Natural killer cell (primary cell): ENCODE measurements at regions not wholly inside any gene's neighbourhood (a gene's known extent, or its start where the extent isn't known, plus 50 kb on each side); places are given as distances from the start of the nearest gene placed in this dataset.

Source experiments
- ATAC-seq, 3 donors: fragments of 150-1000 bp in 2 of 3; fragments of 200-7000 bp in 1 of 3; cut with Tn5 transposase; 1 replicate in 1 of 3; 2 replicates in 2 of 3; pipeline ENCODE4 v1.10.0; 2021; ENCODE audit warnings: mild to moderate bottlenecking in 2 of 3, moderate library complexity in 2 of 3
- DNase-seq, 2 donors: peaks; one replicate each; pipeline versions ENCODE4 v3.0.0 to v3.0.0-alpha.2; 2013 to 2021; ENCODE audit warnings: mixed read lengths in 1 of 2
- H3K27ac ChIP-seq: one replicate; pipeline ENCODE4 v1.5.1; 2013; ENCODE audit warnings: mild to moderate bottlenecking, low read length
- H3K27me3 ChIP-seq: one replicate; pipeline ENCODE4 v1.6.1; 2013; ENCODE audit warnings: low read length; ENCODE audit not compliant: control insufficient read depth, insufficient read depth
- H3K36me3 ChIP-seq: one replicate; pipeline ENCODE4 v1.6.1; 2013; ENCODE audit warnings: low read length; ENCODE audit not compliant: control insufficient read depth, insufficient read depth
- H3K4me1 ChIP-seq: one replicate; pipeline ENCODE4 v1.6.1; 2013; ENCODE audit warnings: low read length; ENCODE audit not compliant: control insufficient read depth, insufficient read depth
- H3K4me3 ChIP-seq: one replicate; pipeline ENCODE4 v1.5.1; 2013; ENCODE audit warnings: low read length
- H3K9me3 ChIP-seq: one replicate; pipeline ENCODE4 v1.6.1; 2013; ENCODE audit warnings: low read length; ENCODE audit not compliant: control insufficient read depth, insufficient read depth
- H3K27ac Mint-ChIP-seq, 2 donors: one replicate each; pipeline ENCODE4 v1.8.0; 2022; ENCODE audit warnings: mild to moderate bottlenecking in 2 of 2, mixed read lengths in 2 of 2, moderate library complexity in 1 of 2
- H3K27me3 Mint-ChIP-seq, 2 donors: one replicate each; pipeline ENCODE4 v1.8.0; 2022; ENCODE audit warnings: low read depth in 2 of 2, mixed read lengths in 2 of 2
- H3K36me3 Mint-ChIP-seq: one replicate; pipeline ENCODE4 v1.8.0; 2022; ENCODE audit warnings: mixed read lengths
- H3K4me1 Mint-ChIP-seq, 2 donors: one replicate each; pipeline ENCODE4 v1.8.0; 2022; ENCODE audit warnings: mixed read lengths in 2 of 2
- H3K4me3 Mint-ChIP-seq: one replicate; pipeline ENCODE4 v1.8.0; 2022; ENCODE audit warnings: mild to moderate bottlenecking, moderate library complexity, mixed read lengths
- H3K9me3 Mint-ChIP-seq, 2 donors: one replicate each; pipeline ENCODE4 v1.8.0; 2022; ENCODE audit warnings: mixed read lengths in 2 of 2
- WGBS: methylation state at CpG from one replicate; pipeline ENCODE4 v1.1.7; 2013; ENCODE audit warnings: missing lambda C conversion rate; ENCODE audit not compliant: insufficient coverage; 5-methylcytosine and 5-hydroxymethylcytosine counted together
- intact Hi-C: fragments of 100-400 bp; cut with micrococcal nuclease; formaldehyde crosslinking; loops from one replicate; pipeline ENCODE4 v1.14.2; 2022
- TF ChIP-seq, protein P1 (sequence below): fragments of 200-600 bp; IDR thresholded peaks from one replicate; pipeline ENCODE4 v1.8.0; 2022; ENCODE audit warnings: antibody characterized with exemption

DNA sequence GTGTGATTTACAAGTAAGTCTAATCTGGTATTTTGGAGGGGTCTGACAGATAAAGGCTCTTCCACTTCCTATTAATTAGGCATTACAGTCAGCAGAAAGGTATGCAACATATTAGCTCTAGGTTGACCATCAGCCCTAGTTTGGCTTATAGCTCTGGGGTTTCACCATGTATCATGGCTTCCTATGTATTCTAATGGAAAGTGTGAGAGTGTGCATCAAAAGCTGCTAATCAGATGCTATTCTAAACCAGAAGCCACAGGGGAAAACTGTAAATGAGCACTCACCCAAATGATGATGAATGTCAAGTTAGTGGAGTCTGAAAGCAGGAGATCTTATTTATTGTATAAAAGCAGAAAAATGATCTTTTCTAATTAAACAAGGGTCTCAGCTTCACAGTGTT lies 149.2 kb upstream of the MITF start:
- Histone ChIP-seq H3K36me3 (no peaks in the 10 kb centered on the region), H3K27ac (no peak overlapping the region), H3K27me3 (no peaks in the 10 kb centered on the region), H3K4me1 (no peaks in the 10 kb centered on the region), H3K9me3 (peaks cover 2% of the 10 kb centered on the region), H3K4me3 (no peak overlapping the region)
- intact Hi-C loops, result no loop called here
- DNase-seq, result no peak
- Mint-ChIP-seq H3K27me3 (no peaks in the 10 kb centered on the region), H3K4me3 (no peak overlapping the region), H3K4me1 (no peaks in the 10 kb centered on the region), H3K36me3 (no peaks in the 10 kb centered on the region), H3K27ac (no peak overlapping the region), H3K9me3 (peaks cover 3 to 12% of the 10 kb centered on the region in 2 donors)
- no peak for ATAC-seq
- TF ChIP-seq, protein P1, sequence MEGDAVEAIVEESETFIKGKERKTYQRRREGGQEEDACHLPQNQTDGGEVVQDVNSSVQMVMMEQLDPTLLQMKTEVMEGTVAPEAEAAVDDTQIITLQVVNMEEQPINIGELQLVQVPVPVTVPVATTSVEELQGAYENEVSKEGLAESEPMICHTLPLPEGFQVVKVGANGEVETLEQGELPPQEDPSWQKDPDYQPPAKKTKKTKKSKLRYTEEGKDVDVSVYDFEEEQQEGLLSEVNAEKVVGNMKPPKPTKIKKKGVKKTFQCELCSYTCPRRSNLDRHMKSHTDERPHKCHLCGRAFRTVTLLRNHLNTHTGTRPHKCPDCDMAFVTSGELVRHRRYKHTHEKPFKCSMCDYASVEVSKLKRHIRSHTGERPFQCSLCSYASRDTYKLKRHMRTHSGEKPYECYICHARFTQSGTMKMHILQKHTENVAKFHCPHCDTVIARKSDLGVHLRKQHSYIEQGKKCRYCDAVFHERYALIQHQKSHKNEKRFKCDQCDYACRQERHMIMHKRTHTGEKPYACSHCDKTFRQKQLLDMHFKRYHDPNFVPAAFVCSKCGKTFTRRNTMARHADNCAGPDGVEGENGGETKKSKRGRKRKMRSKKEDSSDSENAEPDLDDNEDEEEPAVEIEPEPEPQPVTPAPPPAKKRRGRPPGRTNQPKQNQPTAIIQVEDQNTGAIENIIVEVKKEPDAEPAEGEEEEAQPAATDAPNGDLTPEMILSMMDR, result no peak

DNA sequence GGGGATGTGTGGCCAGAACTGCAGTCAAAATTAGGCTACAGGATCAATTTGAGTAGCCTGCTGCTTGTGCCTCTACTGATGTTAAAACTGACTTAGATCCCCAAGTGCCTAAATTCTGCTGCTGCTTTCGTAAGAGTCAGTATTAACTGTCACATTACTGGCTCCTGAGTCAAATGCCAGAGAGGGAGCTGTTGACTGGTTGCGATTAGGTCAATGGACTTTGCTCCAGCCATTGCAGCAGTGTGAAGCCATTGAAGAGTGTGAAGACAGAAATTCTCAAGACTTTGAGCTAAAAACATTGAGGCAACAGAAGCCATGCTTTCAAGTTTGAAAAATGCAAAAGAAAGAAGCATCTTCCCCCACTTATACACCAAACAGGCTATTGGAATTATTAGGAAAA lies 151.1 kb upstream of the MITF start:
- Mint-ChIP-seq H3K27ac (no peak overlapping the region), H3K4me1 (no peaks in the 10 kb centered on the region), H3K9me3 (peaks cover 6 to 14% of the 10 kb centered on the region in 2 donors), H3K27me3 (no peaks in the 10 kb centered on the region), H3K4me3 (no peak overlapping the region), H3K36me3 (no peaks in the 10 kb centered on the region)
- ATAC-seq, result no peak
- H3K9me3 ChIP-seq, result peaks cover 2% of the 10 kb centered on the region
- H3K27me3 ChIP-seq, result no peaks in the 10 kb centered on the region
- TF ChIP-seq, protein P1, result no peak
- no peaks in the 10 kb centered on the region for H3K4me1 ChIP-seq
- DNase-seq, result no peak
- WGBS, result 82% methylated on average over 2 of the region's 2 CpGs
- no peak overlapping the region for H3K4me3 ChIP-seq
- no peak overlapping the region for H3K27ac ChIP-seq
- intact Hi-C loops, result no loop called here
- H3K36me3 ChIP-seq, result no peaks in the 10 kb centered on the region

DNA sequence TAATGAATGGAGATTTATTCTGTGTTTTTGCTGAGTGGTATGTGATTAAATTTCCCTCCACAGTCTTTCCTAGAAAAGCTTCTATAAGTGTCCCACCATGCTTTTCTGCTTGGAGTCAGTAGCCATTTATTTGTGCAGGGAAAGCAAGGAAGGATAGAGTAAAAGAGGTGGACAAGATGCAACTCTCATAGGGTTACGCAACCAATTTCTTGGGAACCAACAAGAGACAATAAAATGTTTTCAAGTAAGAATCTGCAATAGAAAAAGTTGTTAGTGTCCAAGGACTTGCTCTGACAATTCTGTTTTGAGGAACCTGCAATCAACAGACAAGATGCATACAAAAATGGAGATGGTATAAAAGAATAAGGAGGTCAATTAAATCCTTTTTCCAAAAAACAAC lies 153.8 kb upstream of the MITF start:
- no peaks in the 10 kb centered on the region for H3K4me1 ChIP-seq
- H3K4me3 ChIP-seq, result no peak overlapping the region
- WGBS, result 93% methylated on average over 1 of the region's 1 CpG
- no peak for DNase-seq
- Mint-ChIP-seq H3K9me3 (peaks cover 6 to 11% of the 10 kb centered on the region in 2 donors), H3K27me3 (no peaks in the 10 kb centered on the region), H3K4me3 (no peak overlapping the region), H3K27ac (no peak overlapping the region), H3K4me1 (no peaks in the 10 kb centered on the region), H3K36me3 (no peaks in the 10 kb centered on the region)
- intact Hi-C loops, result no loop called here
- H3K27me3 ChIP-seq, result no peaks in the 10 kb centered on the region
- no peak for ATAC-seq
- no peaks in the 10 kb centered on the region for H3K36me3 ChIP-seq
- TF ChIP-seq, protein P1, result no peak
- peaks cover 2% of the 10 kb centered on the region for H3K9me3 ChIP-seq
- no peak overlapping the region for H3K27ac ChIP-seq

DNA sequence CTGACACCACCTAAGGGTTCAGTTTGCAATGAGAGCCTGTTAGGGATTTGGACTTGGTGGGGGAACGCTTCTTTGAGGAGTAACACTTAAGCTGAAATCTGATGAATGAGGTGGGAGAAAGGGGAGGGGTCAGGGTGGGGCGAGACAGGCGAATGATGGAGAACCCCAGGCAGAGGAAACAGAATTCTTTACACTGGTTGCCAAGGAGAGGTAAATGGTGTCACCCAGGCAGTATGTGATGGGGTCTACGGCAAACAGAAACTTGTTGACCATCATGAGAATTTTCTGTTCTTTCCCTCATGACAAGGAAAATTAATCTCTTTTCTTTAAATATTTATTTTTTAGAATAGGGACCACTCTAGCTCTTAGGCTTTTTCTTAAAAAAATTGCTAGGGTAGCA lies 157.2 kb upstream of the MITF start:
- no peak overlapping the region for H3K4me3 Mint-ChIP-seq
- no peaks in the 10 kb centered on the region for H3K27me3 ChIP-seq
- H3K27ac ChIP-seq, result no peak overlapping the region
- peaks cover 0 to 6% of the 10 kb centered on the region in 2 donors for H3K27me3 Mint-ChIP-seq
- H3K9me3 Mint-ChIP-seq, result peaks cover 4 to 6% of the 10 kb centered on the region in 2 donors
- ATAC-seq (no peak), DNase-seq (no peak)
- H3K27ac Mint-ChIP-seq, result no peak overlapping the region
- H3K36me3 ChIP-seq, result no peaks in the 10 kb centered on the region
- no peaks in the 10 kb centered on the region for H3K36me3 Mint-ChIP-seq
- intact Hi-C loops, result no loop called here
- H3K4me3 ChIP-seq, result no peak overlapping the region
- H3K4me1 Mint-ChIP-seq, result no peaks in the 10 kb centered on the region
- H3K4me1 ChIP-seq, result no peaks in the 10 kb centered on the region
- TF ChIP-seq, protein P1, result no peak
- peaks cover 2% of the 10 kb centered on the region for H3K9me3 ChIP-seq
- WGBS, result 91% methylated on average over 4 of the region's 4 CpGs
